Sigmoid colon (tissue), 4 donors: ENCODE measurements at regions not wholly inside any gene's neighbourhood (a gene's known extent, or its start where the extent isn't known, plus 50 kb on each side); places are given as distances from the start of the nearest gene placed in this dataset.

Experiments used
- POLR2AphosphoS5 ChIP-seq, 4 donors: sonication (generic); formaldehyde crosslinking; IDR thresholded peaks; one replicate each; pipeline ENCODE4 v1.6.1; 2017; ENCODE audit warnings: antibody characterized with exemption in 4 of 4
- TF ChIP-seq, protein P1 (sequence below), 4 experiments: fragments of 450-650 bp in 3 of 4; fragments of 200-600 bp in 1 of 4; IDR thresholded peaks; one replicate each; pipeline ENCODE4 v1.5.1; 2016 to 2019; ENCODE audit warnings: antibody characterized with exemption in 4 of 4, mild to moderate bottlenecking in 3 of 4, moderate library complexity in 2 of 4

DNA sequence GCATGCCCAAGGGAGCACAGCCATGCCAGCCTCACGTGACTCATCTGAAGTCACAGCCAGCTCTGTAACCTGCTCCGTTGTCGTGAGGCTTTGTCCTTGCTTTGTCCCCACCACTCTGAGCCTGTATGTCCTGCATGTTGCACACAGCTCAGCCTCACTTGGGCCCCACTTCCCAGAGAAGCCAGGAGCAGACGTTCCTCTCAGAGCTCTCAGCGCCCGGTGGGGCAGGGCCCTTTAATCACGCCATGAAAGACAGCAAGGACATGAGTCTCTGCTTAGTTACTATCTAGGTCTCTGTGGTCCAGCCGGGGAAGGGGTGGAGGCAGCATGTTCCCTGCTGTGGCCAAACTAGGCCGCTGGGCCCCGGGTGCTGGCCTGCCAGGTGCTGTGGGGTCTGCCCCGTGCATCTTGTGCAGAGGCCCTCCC lies 127.4 kb upstream of the FAM20C start:
- TF ChIP-seq, protein P1, sequence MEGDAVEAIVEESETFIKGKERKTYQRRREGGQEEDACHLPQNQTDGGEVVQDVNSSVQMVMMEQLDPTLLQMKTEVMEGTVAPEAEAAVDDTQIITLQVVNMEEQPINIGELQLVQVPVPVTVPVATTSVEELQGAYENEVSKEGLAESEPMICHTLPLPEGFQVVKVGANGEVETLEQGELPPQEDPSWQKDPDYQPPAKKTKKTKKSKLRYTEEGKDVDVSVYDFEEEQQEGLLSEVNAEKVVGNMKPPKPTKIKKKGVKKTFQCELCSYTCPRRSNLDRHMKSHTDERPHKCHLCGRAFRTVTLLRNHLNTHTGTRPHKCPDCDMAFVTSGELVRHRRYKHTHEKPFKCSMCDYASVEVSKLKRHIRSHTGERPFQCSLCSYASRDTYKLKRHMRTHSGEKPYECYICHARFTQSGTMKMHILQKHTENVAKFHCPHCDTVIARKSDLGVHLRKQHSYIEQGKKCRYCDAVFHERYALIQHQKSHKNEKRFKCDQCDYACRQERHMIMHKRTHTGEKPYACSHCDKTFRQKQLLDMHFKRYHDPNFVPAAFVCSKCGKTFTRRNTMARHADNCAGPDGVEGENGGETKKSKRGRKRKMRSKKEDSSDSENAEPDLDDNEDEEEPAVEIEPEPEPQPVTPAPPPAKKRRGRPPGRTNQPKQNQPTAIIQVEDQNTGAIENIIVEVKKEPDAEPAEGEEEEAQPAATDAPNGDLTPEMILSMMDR (IDR thresholded peaks at IDR 0.05): no peak
- TF ChIP-seq POLR2AphosphoS5 (IDR thresholded peaks at IDR 0.05): no peak
